ENCODE measurements at regions not wholly inside any gene's neighbourhood (a gene's known extent, or its start where the extent isn't known, plus 50 kb on each side); places are given as distances from the start of the nearest gene placed in this dataset.

DNA sequence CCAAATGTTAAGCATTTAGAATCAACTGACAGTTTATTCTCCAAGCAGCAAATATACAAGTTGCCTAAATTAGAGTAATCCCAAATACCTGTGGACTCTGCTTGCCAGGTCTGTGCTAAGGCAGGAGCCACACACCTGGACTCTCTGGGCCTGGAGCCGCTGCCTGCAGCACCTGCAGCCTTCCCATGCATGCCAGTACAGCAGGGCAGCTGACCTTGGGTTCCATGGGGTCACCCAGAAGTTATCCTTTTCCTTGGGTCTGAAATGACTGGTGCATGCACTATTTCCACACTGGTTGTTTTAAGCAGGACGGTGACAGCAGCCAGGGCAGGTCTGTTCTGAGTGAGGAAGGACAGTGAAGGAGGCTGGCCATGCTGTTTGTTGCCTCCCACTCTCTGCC, 573.2 kb downstream of the GLRX3 start:
- ATAC-seq (no peak), DNase-seq (ENCODE audit: low spot score) (no peak)
- Mint-ChIP-seq H3K36me3 (ENCODE audit: low read depth) (peaks cover 46% of the 10 kb centered on the region), H3K4me1 (no peaks in the 10 kb centered on the region), H3K9me3 (peaks cover 96% of the 10 kb centered on the region), H3K27ac (no peak overlapping the region), H3K4me3 (no peak overlapping the region), H3K27me3 (ENCODE audit: insufficient read depth, low read depth, poor library complexity) (peaks cover 9% of the 10 kb centered on the region)
- Histone ChIP-seq H3K9me2 (ENCODE audit: insufficient read depth) (no peaks in the 10 kb centered on the region), H3K4me2 (no peak overlapping the region), H3K27me3 (ENCODE audit: insufficient read depth) (no peaks in the 10 kb centered on the region), H3K36me3 (ENCODE audit: insufficient read depth) (no peaks in the 10 kb centered on the region), H3K79me2 (replicated peaks; ENCODE audit: insufficient read depth) (no peaks in the 10 kb centered on the region), H3F3A (replicated peaks; ENCODE audit: low read depth) (no peaks in the 10 kb centered on the region), H4K20me1 (replicated peaks; ENCODE audit: insufficient read depth) (no peaks in the 10 kb centered on the region), H3K4me1 (ENCODE audit: insufficient read depth) (no peaks in the 10 kb centered on the region), H2AFZ (no peak overlapping the region), H3K27ac (ENCODE audit: low read depth) (no peak overlapping the region), H3K4me3 (no peak overlapping the region)
- TF ChIP-seq POLR2AphosphoS5 (IDR thresholded peaks at IDR 0.05; ENCODE audit: low read depth) (no peak), CREB1 (CRISPR knock-in tag; IDR thresholded peaks at IDR 0.05; ENCODE audit: low read depth) (no peak), EZH2 (IDR thresholded peaks at IDR 0.05; ENCODE audit: low read depth, unreplicated experiment) (no peak), EZH2phosphoT487 (IDR thresholded peaks at IDR 0.05; ENCODE audit: unreplicated experiment) (no peak), ZNF114 (CRISPR knock-in tag; IDR thresholded peaks at IDR 0.05) (no peak), ZNF331 (CRISPR knock-in tag; IDR thresholded peaks at IDR 0.05; ENCODE audit: low read depth) (no peak)
- TF ChIP-seq, protein P1, sequence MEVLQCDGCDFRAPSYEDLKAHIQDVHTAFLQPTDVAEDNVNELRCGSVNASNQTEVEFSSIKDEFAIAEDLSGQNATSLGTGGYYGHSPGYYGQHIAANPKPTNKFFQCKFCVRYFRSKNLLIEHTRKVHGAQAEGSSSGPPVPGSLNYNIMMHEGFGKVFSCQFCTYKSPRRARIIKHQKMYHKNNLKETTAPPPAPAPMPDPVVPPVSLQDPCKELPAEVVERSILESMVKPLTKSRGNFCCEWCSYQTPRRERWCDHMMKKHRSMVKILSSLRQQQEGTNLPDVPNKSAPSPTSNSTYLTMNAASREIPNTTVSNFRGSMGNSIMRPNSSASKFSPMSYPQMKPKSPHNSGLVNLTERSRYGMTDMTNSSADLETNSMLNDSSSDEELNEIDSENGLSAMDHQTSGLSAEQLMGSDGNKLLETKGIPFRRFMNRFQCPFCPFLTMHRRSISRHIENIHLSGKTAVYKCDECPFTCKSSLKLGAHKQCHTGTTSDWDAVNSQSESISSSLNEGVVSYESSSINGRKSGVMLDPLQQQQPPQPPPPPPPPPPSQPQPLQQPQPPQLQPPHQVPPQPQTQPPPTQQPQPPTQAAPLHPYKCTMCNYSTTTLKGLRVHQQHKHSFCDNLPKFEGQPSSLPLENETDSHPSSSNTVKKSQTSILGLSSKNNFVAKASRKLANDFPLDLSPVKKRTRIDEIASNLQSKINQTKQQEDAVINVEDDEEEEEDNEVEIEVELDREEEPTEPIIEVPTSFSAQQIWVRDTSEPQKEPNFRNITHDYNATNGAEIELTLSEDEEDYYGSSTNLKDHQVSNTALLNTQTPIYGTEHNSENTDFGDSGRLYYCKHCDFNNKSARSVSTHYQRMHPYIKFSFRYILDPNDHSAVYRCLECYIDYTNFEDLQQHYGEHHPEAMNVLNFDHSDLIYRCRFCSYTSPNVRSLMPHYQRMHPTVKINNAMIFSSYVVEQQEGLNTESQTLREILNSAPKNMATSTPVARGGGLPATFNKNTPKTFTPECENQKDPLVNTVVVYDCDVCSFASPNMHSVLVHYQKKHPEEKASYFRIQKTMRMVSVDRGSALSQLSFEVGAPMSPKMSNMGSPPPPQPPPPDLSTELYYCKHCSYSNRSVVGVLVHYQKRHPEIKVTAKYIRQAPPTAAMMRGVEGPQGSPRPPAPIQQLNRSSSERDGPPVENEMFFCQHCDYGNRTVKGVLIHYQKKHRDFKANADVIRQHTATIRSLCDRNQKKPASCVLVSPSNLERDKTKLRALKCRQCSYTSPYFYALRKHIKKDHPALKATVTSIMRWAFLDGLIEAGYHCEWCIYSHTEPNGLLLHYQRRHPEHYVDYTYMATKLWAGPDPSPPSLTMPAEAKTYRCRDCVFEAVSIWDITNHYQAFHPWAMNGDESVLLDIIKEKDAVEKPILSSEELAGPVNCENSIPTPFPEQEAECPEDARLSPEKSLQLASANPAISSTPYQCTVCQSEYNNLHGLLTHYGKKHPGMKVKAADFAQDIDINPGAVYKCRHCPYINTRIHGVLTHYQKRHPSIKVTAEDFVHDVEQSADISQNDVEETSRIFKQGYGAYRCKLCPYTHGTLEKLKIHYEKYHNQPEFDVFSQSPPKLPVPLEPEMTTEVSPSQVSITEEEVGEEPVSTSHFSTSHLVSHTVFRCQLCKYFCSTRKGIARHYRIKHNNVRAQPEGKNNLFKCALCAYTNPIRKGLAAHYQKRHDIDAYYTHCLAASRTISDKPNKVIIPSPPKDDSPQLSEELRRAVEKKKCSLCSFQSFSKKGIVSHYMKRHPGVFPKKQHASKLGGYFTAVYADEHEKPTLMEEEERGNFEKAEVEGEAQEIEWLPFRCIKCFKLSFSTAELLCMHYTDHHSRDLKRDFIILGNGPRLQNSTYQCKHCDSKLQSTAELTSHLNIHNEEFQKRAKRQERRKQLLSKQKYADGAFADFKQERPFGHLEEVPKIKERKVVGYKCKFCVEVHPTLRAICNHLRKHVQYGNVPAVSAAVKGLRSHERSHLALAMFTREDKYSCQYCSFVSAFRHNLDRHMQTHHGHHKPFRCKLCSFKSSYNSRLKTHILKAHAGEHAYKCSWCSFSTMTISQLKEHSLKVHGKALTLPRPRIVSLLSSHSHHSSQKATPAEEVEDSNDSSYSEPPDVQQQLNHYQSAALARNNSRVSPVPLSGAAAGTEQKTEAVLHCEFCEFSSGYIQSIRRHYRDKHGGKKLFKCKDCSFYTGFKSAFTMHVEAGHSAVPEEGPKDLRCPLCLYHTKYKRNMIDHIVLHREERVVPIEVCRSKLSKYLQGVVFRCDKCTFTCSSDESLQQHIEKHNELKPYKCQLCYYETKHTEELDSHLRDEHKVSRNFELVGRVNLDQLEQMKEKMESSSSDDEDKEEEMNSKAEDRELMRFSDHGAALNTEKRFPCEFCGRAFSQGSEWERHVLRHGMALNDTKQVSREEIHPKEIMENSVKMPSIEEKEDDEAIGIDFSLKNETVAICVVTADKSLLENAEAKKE (CRISPR knock-in tag; IDR thresholded peaks at IDR 0.05): no peak
- TF ChIP-seq, protein P2, sequence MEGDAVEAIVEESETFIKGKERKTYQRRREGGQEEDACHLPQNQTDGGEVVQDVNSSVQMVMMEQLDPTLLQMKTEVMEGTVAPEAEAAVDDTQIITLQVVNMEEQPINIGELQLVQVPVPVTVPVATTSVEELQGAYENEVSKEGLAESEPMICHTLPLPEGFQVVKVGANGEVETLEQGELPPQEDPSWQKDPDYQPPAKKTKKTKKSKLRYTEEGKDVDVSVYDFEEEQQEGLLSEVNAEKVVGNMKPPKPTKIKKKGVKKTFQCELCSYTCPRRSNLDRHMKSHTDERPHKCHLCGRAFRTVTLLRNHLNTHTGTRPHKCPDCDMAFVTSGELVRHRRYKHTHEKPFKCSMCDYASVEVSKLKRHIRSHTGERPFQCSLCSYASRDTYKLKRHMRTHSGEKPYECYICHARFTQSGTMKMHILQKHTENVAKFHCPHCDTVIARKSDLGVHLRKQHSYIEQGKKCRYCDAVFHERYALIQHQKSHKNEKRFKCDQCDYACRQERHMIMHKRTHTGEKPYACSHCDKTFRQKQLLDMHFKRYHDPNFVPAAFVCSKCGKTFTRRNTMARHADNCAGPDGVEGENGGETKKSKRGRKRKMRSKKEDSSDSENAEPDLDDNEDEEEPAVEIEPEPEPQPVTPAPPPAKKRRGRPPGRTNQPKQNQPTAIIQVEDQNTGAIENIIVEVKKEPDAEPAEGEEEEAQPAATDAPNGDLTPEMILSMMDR (conservative IDR thresholded peaks at IDR 0.05; ENCODE audit: low read depth in 2 of 2): no peak
- TF ChIP-seq, protein P3, sequence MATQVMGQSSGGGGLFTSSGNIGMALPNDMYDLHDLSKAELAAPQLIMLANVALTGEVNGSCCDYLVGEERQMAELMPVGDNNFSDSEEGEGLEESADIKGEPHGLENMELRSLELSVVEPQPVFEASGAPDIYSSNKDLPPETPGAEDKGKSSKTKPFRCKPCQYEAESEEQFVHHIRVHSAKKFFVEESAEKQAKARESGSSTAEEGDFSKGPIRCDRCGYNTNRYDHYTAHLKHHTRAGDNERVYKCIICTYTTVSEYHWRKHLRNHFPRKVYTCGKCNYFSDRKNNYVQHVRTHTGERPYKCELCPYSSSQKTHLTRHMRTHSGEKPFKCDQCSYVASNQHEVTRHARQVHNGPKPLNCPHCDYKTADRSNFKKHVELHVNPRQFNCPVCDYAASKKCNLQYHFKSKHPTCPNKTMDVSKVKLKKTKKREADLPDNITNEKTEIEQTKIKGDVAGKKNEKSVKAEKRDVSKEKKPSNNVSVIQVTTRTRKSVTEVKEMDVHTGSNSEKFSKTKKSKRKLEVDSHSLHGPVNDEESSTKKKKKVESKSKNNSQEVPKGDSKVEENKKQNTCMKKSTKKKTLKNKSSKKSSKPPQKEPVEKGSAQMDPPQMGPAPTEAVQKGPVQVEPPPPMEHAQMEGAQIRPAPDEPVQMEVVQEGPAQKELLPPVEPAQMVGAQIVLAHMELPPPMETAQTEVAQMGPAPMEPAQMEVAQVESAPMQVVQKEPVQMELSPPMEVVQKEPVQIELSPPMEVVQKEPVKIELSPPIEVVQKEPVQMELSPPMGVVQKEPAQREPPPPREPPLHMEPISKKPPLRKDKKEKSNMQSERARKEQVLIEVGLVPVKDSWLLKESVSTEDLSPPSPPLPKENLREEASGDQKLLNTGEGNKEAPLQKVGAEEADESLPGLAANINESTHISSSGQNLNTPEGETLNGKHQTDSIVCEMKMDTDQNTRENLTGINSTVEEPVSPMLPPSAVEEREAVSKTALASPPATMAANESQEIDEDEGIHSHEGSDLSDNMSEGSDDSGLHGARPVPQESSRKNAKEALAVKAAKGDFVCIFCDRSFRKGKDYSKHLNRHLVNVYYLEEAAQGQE (IDR thresholded peaks at IDR 0.05; ENCODE audit: unreplicated experiment): no peak

Data from GM23338 (cell line).